Kidney tubule cell (primary cell): ENCODE measurements at regions not wholly inside any gene's neighbourhood (a gene's known extent, or its start where the extent isn't known, plus 50 kb on each side); places are given as distances from the start of the nearest gene placed in this dataset.

Experiments used
- DNase-seq: peaks from one replicate; pipeline ENCODE4 v3.0.0-alpha.2; 2018; ENCODE audit warnings: low spot score

- DNase-seq = no peak
Measured at GRCh38 chr4:35700663-35701062, 543.7 kb downstream of the ARAP2 start.

GRCh38 chr4:35709080-35709479 is 535.2 kb downstream of the ARAP2 start:
- DNase-seq = no peak

GRCh38 chr4:35710343-35710742 is 534.0 kb downstream of the ARAP2 start:
- no peak for DNase-seq

- DNase-seq = no peak
Measured at GRCh38 chr4:35711127-35711526, 533.2 kb downstream of the ARAP2 start.

- DNase-seq = no peak
Measured at GRCh38 chr4:35723973-35724372, 520.3 kb downstream of the ARAP2 start.

GRCh38 chr4:35725131-35725530 is 519.2 kb downstream of the ARAP2 start:
- no peak for DNase-seq

- no peak for DNase-seq
Measured at GRCh38 chr4:35730414-35730813, 513.9 kb downstream of the ARAP2 start.

GRCh38 chr4:35734381-35735098 is 509.8 kb downstream of the ARAP2 start:
- no peak for DNase-seq

- no peak for DNase-seq
Measured at GRCh38 chr4:35739308-35739707, 505.0 kb downstream of the ARAP2 start.

GRCh38 chr4:35754047-35754446 is 490.3 kb downstream of the ARAP2 start:
- DNase-seq = no peak

GRCh38 chr4:35757836-35758235 is 486.5 kb downstream of the ARAP2 start:
- no peak for DNase-seq

GRCh38 chr4:35760807-35761206 is 483.5 kb downstream of the ARAP2 start:
- no peak for DNase-seq

- no peak for DNase-seq
Measured at GRCh38 chr4:35771571-35771970, 472.7 kb downstream of the ARAP2 start.

GRCh38 chr4:35772291-35772690 is 472.0 kb downstream of the ARAP2 start:
- peak; percentile 32 for DNase-seq

GRCh38 chr4:35789899-35790574 is 454.3 kb downstream of the ARAP2 start:
- DNase-seq = no peak

- DNase-seq = peak; percentile 47
Measured at GRCh38 chr4:35793045-35793722, 451.1 kb downstream of the ARAP2 start.

- DNase-seq = no peak
Measured at GRCh38 chr4:35793766-35794165, 450.5 kb downstream of the ARAP2 start.

GRCh38 chr4:35800669-35801068 is 443.6 kb downstream of the ARAP2 start:
- no peak for DNase-seq

GRCh38 chr4:35802644-35803043 is 441.7 kb downstream of the ARAP2 start:
- DNase-seq = no peak

- DNase-seq = no peak
Measured at GRCh38 chr4:35818520-35818919, 425.8 kb downstream of the ARAP2 start.

GRCh38 chr4:35820003-35820402 is 424.3 kb downstream of the ARAP2 start:
- DNase-seq = no peak

- DNase-seq = no peak
Measured at GRCh38 chr4:35824231-35824630, 420.1 kb downstream of the ARAP2 start.

- no peak for DNase-seq
Measured at GRCh38 chr4:35835893-35836292, 408.4 kb downstream of the ARAP2 start.
